Omental fat pad (tissue), 3 donors: ENCODE measurements at regions not wholly inside any gene's neighbourhood (a gene's known extent, or its start where the extent isn't known, plus 50 kb on each side); places are given as distances from the start of the nearest gene placed in this dataset.

Experiments used
- ATAC-seq: fragments of 150-250 bp; one replicate; pipeline ENCODE4 v1.9.1; 2016; ENCODE audit warnings: mild to moderate bottlenecking, moderate library complexity; ENCODE audit not compliant: low FRiP score
- DNase-seq: peaks from one replicate; pipeline ENCODE4 v3.0.0-alpha.2; 2019; ENCODE audit warnings: low spot score
- TF ChIP-seq, protein P1 (sequence below), 3 donors: fragments of 450-650 bp; IDR thresholded peaks; one replicate each; pipeline ENCODE4 v1.5.1; 2016 to 2017; ENCODE audit warnings: antibody characterized with exemption in 3 of 3, mild to moderate bottlenecking in 3 of 3, moderate library complexity in 2 of 3

DNA sequence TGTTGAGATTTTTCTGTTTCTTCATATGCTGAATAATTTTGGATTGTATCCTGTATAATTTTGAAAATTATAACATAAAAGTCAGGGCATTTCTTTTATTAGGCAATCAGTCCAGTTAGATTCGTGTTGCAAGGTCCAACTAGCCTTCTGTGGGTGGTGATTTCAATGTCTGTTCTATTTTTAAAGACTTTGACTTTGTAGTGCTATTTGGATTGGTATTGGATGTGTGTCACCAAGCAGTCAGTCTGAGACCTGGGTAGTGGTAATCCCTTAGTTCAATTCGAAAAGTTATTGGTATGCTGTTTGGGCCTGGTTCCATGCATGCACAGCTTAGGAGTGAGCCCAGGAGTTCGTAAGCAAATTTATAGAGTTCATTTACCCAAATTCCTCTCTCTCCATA lies 82.2 kb downstream of the EPDR1 start:
- DNase-seq (no peak), ATAC-seq (no peak)
- TF ChIP-seq, protein P1, sequence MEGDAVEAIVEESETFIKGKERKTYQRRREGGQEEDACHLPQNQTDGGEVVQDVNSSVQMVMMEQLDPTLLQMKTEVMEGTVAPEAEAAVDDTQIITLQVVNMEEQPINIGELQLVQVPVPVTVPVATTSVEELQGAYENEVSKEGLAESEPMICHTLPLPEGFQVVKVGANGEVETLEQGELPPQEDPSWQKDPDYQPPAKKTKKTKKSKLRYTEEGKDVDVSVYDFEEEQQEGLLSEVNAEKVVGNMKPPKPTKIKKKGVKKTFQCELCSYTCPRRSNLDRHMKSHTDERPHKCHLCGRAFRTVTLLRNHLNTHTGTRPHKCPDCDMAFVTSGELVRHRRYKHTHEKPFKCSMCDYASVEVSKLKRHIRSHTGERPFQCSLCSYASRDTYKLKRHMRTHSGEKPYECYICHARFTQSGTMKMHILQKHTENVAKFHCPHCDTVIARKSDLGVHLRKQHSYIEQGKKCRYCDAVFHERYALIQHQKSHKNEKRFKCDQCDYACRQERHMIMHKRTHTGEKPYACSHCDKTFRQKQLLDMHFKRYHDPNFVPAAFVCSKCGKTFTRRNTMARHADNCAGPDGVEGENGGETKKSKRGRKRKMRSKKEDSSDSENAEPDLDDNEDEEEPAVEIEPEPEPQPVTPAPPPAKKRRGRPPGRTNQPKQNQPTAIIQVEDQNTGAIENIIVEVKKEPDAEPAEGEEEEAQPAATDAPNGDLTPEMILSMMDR (IDR thresholded peaks at IDR 0.05) = no peak

GRCh38 chr7:38006559-38006958 lies 86.1 kb downstream of the EPDR1 start:
- TF ChIP-seq, protein P1 (IDR thresholded peaks at IDR 0.05) = no peak
- DNase-seq (no peak), ATAC-seq (no peak)

DNA sequence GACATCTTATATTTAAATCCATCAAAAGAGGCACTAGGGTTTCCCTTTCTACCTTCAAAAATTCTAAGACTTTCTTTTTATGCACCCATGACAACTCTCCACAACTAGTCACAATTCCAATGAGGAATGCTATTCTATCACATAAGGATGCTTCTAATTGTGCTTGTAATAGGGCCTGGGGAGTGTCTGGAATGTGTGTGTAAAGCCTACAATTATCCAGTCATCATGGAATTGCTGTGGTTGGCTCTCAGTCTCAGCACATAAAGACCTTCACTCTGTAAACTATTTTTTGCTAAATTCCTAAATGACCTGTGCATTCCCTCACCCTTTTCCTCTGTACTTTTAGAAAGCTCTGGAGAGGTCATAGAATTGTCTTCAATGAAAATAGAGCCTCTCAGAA lies 86.7 kb downstream of the EPDR1 start:
- TF ChIP-seq, protein P1 (IDR thresholded peaks at IDR 0.05) = no peak
- no peak for DNase-seq
- no peak for ATAC-seq

DNA sequence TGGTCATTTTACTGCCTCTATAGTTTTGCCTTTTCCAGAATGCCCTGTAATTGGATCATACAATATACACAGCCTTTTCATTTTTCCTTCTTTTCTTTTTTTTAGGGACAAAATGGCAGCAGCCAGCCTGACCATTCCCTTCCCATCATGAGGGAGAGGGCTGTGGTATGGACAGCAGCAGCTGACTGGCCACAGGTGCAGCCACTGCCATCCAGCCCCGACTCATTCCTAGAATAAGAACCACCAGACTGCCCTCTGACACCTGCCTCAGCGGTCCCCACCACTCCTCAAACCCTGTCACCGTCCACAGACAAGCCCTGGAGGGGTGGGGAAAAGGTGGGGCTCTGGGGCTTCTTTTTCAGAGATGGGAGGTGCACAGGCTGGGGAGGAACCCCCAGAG lies 92.8 kb downstream of the EPDR1 start:
- ATAC-seq = no peak
- no peak for DNase-seq
- TF ChIP-seq, protein P1 (IDR thresholded peaks at IDR 0.05) = no peak

GRCh38 chr7:38016567-38016966 lies 96.1 kb downstream of the EPDR1 start:
- TF ChIP-seq, protein P1 (IDR thresholded peaks at IDR 0.05) = no peak
- no peak for DNase-seq
- ATAC-seq = no peak

DNA sequence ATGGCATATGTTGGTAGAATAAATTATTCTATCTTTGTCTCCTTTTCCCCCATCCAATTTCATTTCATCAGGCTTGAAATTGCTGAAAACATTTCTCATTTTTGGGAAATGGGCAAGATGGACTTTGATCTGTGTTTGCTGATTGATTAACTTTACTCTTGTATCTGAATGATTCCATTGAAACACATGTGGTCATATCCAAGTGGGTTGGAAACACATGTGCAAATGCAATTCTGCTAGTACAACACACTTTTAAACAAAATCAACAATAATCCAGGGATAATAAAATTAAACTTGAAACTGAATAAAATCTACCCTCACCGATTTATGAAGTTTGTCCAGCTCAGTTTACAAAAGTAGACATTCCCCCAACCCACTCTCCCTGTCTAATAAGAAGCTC lies 96.9 kb downstream of the EPDR1 start:
- ATAC-seq (no peak), DNase-seq (no peak)
- TF ChIP-seq, protein P1 (IDR thresholded peaks at IDR 0.05) = no peak

DNA sequence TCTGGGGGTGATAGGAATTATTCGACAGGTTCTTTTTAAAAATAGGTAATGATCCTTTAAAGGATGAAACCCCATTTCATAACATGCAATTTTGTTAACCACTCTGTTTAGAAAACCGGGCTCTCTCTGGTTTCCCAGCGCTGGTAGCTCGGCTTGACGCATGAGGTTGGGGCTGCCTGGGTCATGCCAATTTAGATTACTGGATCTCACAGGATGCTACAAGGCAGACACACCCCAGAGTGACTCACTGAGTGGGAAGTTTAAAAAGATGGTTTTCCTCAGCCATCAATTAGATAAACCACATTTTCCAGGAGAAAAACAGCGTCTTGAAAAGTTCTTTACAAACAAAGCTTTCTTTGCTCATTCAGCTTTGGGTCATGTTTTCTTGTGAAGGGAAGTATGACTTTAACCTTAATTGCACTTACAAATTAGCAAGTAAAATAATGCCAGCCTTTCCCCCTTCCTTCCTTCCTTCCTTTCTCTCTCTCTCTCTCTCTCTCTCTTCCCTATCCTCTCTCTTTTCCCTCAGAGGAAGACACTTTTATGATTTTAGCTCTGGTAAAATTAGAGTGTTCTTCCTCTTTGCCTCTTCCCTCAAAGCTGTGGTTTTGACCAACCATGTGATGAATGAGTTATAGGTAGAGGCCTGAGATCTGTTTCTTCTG lies 99.8 kb downstream of the EPDR1 start:
- ATAC-seq (no peak), DNase-seq (no peak)

More for the DNA sequence above, 99.8 kb downstream of the EPDR1 start:
- TF ChIP-seq, protein P1 (IDR thresholded peaks at IDR 0.05) = no peak
